ES-I3 (cell line): ENCODE measurements at regions not wholly inside any gene's neighbourhood (a gene's known extent, or its start where the extent isn't known, plus 50 kb on each side); places are given as distances from the start of the nearest gene placed in this dataset.

Experiments
- H3K36me3 ChIP-seq: 2 replicates; pipeline ENCODE4 v1.6.1; 2013; ENCODE audit warnings: mild to moderate bottlenecking, low read length, control low read depth, moderate library complexity; ENCODE audit not compliant: insufficient read depth
- H3K4me1 ChIP-seq: 2 replicates; pipeline ENCODE4 v1.6.1; 2013; ENCODE audit warnings: mild to moderate bottlenecking, control low read depth, low read length; ENCODE audit not compliant: insufficient read depth
- H3K9ac ChIP-seq: 2 replicates; pipeline ENCODE4 v1.6.1; 2013; ENCODE audit warnings: low read depth, mild to moderate bottlenecking, low read length, moderate library complexity
- H3K9me3 ChIP-seq: 2 replicates; pipeline ENCODE4 v1.6.1; 2013; ENCODE audit warnings: mild to moderate bottlenecking, low read length, moderate library complexity; ENCODE audit not compliant: control insufficient read depth, insufficient read depth

- Histone ChIP-seq H3K4me1 (peaks cover 5% of the 10 kb centered on the region; the same call in 1 of the 2 replicates), H3K9me3 (no peaks in the 10 kb centered on the region), H3K36me3 (no peaks in the 10 kb centered on the region), H3K9ac (no peak overlapping the region)
These were observed 289.6 kb downstream of the PTPRU start for GRCh38 chr1:29525941-29526340.

- H3K9me3 ChIP-seq = no peaks in the 10 kb centered on the region
- H3K36me3 ChIP-seq = no peaks in the 10 kb centered on the region
- no peak overlapping the region for H3K9ac ChIP-seq
- peaks cover 5% of the 10 kb centered on the region; the same call in 1 of the 2 replicates for H3K4me1 ChIP-seq
These were observed 288.2 kb downstream of the PTPRU start for GRCh38 chr1:29524285-29525065.

DNA sequence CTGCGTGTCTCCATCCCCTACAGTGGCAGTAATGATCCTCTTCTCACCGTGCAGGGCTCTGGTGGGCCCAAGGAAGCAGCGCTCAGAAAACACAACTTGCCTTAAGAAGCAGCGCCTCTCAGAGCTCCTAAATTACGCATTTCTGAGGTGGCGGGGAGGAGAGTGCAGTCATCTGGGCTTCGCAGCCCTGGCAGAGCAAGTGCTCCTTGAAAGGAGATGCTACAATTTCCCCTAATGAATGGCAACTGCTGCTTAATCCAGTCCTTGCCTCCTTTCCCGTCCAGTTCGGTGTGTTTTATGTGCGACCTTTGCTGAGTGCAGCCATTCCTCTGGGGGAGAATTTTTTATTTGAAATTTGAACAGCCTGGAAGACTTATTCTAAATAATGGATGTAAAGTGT, 287.3 kb downstream of the PTPRU start:
- peaks cover 5% of the 10 kb centered on the region; the same call in 1 of the 2 replicates for H3K4me1 ChIP-seq
- no peaks in the 10 kb centered on the region for H3K9me3 ChIP-seq
- no peak overlapping the region for H3K9ac ChIP-seq
- no peaks in the 10 kb centered on the region for H3K36me3 ChIP-seq

- H3K9me3 ChIP-seq = no peaks in the 10 kb centered on the region
- H3K36me3 ChIP-seq = no peaks in the 10 kb centered on the region
- peaks cover 5% of the 10 kb centered on the region; the same call in 1 of the 2 replicates for H3K4me1 ChIP-seq
- H3K9ac ChIP-seq = no peak overlapping the region
These were observed 286.8 kb downstream of the PTPRU start for GRCh38 chr1:29523136-29523535.

DNA sequence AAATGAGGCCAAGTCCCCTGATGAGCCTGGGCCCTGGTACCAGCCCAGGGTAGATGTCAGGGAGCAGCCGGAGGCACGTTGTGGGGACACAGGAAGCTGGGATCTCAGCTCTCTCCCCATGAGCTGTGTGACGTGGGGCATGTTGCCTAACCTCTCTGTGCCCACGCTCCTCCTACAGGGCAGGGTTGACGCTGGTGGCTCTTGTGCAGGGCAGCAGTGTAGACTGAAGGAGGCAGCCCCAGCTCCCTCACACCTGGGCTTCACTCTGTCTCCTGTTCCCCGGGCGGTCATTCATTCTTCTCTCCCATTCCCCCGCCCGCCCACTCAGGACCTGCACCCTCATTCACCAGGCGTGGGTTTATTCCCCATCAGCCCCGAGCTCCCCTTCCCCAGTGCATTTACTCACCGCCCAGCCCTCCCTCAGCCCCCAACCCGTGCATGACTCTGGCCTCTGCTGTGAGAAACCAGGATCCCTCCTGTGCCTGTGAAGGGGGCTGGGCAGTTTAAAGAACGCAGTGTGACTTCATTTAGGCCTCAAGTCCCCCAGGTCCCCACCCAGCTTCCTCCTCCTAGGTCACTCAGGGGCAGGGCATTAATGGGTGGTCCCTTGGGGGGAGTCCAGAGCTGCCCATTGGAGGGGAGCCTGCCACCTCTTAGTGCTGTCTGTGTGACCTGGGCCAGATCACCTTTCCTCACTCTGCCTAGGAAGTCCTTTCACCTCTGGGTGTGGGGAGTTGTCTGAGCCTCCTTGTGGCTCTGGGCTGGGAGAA, 285.7 kb downstream of the PTPRU start:
- Histone ChIP-seq H3K4me1 (peaks cover 5% of the 10 kb centered on the region; the same call in 1 of the 2 replicates), H3K9ac (no peak overlapping the region), H3K9me3 (no peaks in the 10 kb centered on the region), H3K36me3 (no peaks in the 10 kb centered on the region)

DNA sequence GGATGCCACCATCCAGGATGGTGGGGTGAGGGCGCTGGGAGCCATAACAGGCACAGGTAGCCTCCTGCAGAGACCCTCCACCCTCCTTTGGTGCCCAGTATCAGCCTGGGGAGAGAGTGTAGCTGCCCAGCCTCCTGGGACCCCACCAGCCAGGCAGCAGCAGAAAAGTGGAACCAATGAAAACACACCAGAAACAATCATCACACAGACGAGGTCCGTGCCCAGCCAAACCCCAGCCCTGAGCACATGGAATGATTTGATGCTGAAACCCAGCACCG, 285.1 kb downstream of the PTPRU start:
- no peaks in the 10 kb centered on the region for H3K9me3 ChIP-seq
- no peaks in the 10 kb centered on the region for H3K36me3 ChIP-seq
- no peak overlapping the region for H3K9ac ChIP-seq
- peaks cover 5% of the 10 kb centered on the region; the same call in 1 of the 2 replicates for H3K4me1 ChIP-seq

- Histone ChIP-seq H3K36me3 (no peaks in the 10 kb centered on the region), H3K9me3 (no peaks in the 10 kb centered on the region), H3K4me1 (peaks cover 5% of the 10 kb centered on the region; the same call in 1 of the 2 replicates), H3K9ac (no peak overlapping the region)
These were observed 284.5 kb downstream of the PTPRU start for GRCh38 chr1:29520571-29521437.

DNA sequence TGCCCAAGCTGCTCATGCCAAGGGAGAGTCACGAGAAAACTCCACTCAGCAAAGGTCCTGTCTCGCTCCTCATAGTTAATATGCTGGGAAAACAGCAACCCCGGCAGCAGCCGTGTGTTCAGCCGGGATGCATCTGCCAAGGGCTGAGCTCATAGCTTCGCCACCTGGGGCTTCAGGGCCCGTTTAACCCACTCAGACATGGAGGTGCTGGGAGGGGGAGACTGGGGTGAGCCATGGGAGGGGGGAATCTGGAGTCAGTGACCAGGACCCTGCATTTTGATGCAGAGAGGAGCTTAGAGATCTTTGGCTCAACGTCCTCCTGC, 283.4 kb downstream of the PTPRU start:
- Histone ChIP-seq H3K9me3 (no peaks in the 10 kb centered on the region), H3K4me1 (peaks cover 5% of the 10 kb centered on the region; the same call in 1 of the 2 replicates), H3K9ac (no peak overlapping the region), H3K36me3 (no peaks in the 10 kb centered on the region)

GRCh38 chr1:29519108-29519787, 282.9 kb downstream of the PTPRU start:
- peaks cover 2% of the 10 kb centered on the region; the same call in 1 of the 2 replicates for H3K4me1 ChIP-seq
- no peaks in the 10 kb centered on the region for H3K36me3 ChIP-seq
- no peak overlapping the region for H3K9ac ChIP-seq
- no peaks in the 10 kb centered on the region for H3K9me3 ChIP-seq

DNA sequence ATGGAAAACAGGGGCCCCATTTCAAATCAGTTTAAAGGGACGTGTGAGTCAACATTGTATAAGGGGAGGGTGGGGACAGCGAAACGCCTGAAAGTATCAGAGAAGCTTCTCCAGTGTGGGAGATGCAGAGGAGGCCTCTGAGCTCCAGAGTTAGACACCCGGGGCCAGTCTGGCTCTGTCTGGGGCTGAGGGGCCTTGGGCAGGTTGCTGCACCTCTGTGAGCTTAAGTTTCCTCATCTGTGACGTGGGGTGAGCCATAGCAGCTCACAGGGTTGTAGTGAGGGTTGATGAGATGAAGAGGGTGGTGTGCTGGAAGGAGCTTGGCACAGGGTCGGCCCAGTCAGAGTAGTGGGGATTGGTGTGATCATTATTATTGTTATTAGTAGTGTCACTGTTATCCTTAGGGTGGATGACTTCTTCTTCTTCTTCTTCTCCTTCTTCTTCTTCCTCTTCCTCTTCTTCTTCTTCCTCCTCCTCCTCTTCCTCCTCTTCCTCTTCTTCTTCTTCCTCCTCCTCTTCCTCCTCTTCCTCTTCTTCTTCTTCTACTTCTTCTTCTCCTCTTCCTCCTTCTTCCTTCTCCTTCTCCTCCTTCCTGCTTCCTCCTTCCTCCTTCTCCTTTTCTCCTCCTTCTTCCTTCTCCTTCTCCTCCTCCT, 282.0 kb downstream of the PTPRU start:
- H3K4me1 ChIP-seq = no peaks in the 10 kb centered on the region
- no peak overlapping the region for H3K9ac ChIP-seq
- no peaks in the 10 kb centered on the region for H3K36me3 ChIP-seq
- H3K9me3 ChIP-seq = no peaks in the 10 kb centered on the region

GRCh38 chr1:29517251-29518086, 281.1 kb downstream of the PTPRU start:
- Histone ChIP-seq H3K36me3 (no peaks in the 10 kb centered on the region), H3K4me1 (no peaks in the 10 kb centered on the region), H3K9me3 (no peaks in the 10 kb centered on the region), H3K9ac (no peak overlapping the region)

- Histone ChIP-seq H3K4me1 (no peaks in the 10 kb centered on the region), H3K36me3 (no peaks in the 10 kb centered on the region), H3K9me3 (no peaks in the 10 kb centered on the region), H3K9ac (no peak overlapping the region)
These were observed 279.9 kb downstream of the PTPRU start for GRCh38 chr1:29516063-29516820.
